C4-2B (cell line): ENCODE measurements at regions not wholly inside any gene's neighbourhood (a gene's known extent, or its start where the extent isn't known, plus 50 kb on each side); places are given as distances from the start of the nearest gene placed in this dataset.

ENCODE experiments used
- CTCF ChIP-seq: fragments of 450-650 bp; conservative IDR thresholded peaks from 2 replicates; pipeline ENCODE4 v1.5.1; 2017; ENCODE audit warnings: mild to moderate bottlenecking
- ZFX ChIP-seq: fragments of 450-650 bp; IDR thresholded peaks from 2 replicates; pipeline ENCODE4 v1.6.1; 2017

DNA sequence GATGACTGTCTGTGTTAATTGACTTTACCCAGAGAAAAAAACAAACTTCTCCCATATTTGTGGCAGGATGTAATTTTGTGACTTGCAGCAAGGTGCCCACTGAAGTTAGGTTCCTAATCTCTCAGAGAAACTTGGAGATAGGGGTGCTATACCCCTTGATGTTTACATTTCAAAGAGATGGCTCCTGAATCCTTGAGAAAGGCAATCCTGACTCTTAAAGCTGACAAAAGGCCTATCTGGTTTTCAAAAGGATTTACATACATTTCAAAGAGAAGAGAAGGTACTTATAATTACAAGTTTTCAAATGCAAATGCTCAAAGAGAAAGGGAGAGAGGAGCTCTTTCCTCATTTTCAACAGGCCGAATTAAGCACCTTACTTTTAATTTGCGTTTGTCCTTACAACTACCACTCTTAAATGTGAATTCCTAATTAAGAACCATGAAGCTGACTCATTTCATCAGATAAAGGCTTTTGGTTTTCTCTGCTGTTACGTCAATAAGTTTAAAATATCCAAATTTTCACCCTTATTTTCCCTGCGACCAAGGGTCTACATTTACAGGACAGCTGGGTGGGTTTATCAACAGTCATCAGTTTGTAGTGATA lies 711.8 kb upstream of the MAP3K7 start:
- no peak for TF ChIP-seq CTCF
- TF ChIP-seq ZFX = no peak
